CD8-positive, alpha-beta memory T cell (primary cell): ENCODE measurements at regions not wholly inside any gene's neighbourhood (a gene's known extent, or its start where the extent isn't known, plus 50 kb on each side); places are given as distances from the start of the nearest gene placed in this dataset.

Experiments
- CTCF ChIA-PET: fragments of 350-600 bp; sonication (Branson Sonifier 250); formaldehyde crosslinking; loops from one replicate; lab custom pipeline; 2021; ENCODE audit warnings: antibody characterized with exemption; lab: Charles Lee
- POLR2A ChIA-PET: fragments of 350-600 bp; sonication (Branson Sonifier 250); formaldehyde crosslinking; loops from one replicate; lab custom pipeline; 2021; ENCODE audit warnings: antibody characterized with exemption; lab: Charles Lee
- DNase-seq, 5 donors: peaks; one replicate each; pipeline versions ENCODE4 v3.0.0 to v3.0.0-alpha.2; 2020 to 2022; ENCODE audit warnings: mixed read lengths in 1 of 5
- H3K27ac ChIP-seq: one replicate; pipeline ENCODE4 v1.7.0; 2013; ENCODE audit warnings: low read depth, mild to moderate bottlenecking, low read length, moderate library complexity
- H3K27me3 ChIP-seq: 2 replicates; pipeline ENCODE4 v1.7.0; 2013; ENCODE audit warnings: low read length, mild to moderate bottlenecking; ENCODE audit not compliant: insufficient read depth, poor library complexity, severe bottlenecking
- H3K36me3 ChIP-seq: 2 replicates; pipeline ENCODE4 v1.7.0; 2013; ENCODE audit warnings: mild to moderate bottlenecking, low read length, moderate library complexity; ENCODE audit not compliant: insufficient read depth
- H3K4me1 ChIP-seq: 2 replicates; pipeline ENCODE4 v1.7.0; 2013; ENCODE audit warnings: mild to moderate bottlenecking, low read length, moderate library complexity; ENCODE audit not compliant: insufficient read depth
- H3K4me3 ChIP-seq: 2 replicates; pipeline ENCODE4 v1.7.0; 2013; ENCODE audit warnings: mild to moderate bottlenecking, low read length
- H3K9me3 ChIP-seq: 2 replicates; pipeline ENCODE4 v1.7.0; 2013; ENCODE audit warnings: mild to moderate bottlenecking, low read length
- H3K27ac Mint-ChIP-seq, 8 donors: one replicate each; pipeline ENCODE4 v1.8.0; 2020 to 2021; ENCODE audit warnings: mixed read lengths in 8 of 8, mild to moderate bottlenecking in 6 of 8, inconsistent platforms in 3 of 8, moderate library complexity in 3 of 8
- H3K27me3 Mint-ChIP-seq, 2 donors: one replicate each; pipeline ENCODE4 v1.8.0; 2020 to 2021; ENCODE audit warnings: mixed read lengths in 2 of 2, mild to moderate bottlenecking in 1 of 2, moderate library complexity in 1 of 2
- H3K36me3 Mint-ChIP-seq, 3 donors: one replicate each; pipeline ENCODE4 v1.8.0; 2020 to 2021; ENCODE audit warnings: mixed read lengths in 3 of 3, inconsistent platforms in 1 of 3, mild to moderate bottlenecking in 1 of 3
- H3K4me1 Mint-ChIP-seq, 3 donors: one replicate each; pipeline ENCODE4 v1.8.0; 2020 to 2021; ENCODE audit warnings: mixed read lengths in 3 of 3, inconsistent platforms in 1 of 3, mild to moderate bottlenecking in 1 of 3
- H3K4me3 Mint-ChIP-seq, 7 donors: one replicate each; pipeline ENCODE4 v1.8.0; 2020 to 2021; ENCODE audit warnings: mixed read lengths in 7 of 7, mild to moderate bottlenecking in 6 of 7, moderate library complexity in 4 of 7, inconsistent platforms in 2 of 7
- H3K9me3 Mint-ChIP-seq, 5 donors: one replicate each; pipeline ENCODE4 v1.8.0; 2020 to 2022; ENCODE audit warnings: mixed read lengths in 5 of 5, mild to moderate bottlenecking in 3 of 5, moderate library complexity in 2 of 5, inconsistent platforms in 1 of 5

DNA sequence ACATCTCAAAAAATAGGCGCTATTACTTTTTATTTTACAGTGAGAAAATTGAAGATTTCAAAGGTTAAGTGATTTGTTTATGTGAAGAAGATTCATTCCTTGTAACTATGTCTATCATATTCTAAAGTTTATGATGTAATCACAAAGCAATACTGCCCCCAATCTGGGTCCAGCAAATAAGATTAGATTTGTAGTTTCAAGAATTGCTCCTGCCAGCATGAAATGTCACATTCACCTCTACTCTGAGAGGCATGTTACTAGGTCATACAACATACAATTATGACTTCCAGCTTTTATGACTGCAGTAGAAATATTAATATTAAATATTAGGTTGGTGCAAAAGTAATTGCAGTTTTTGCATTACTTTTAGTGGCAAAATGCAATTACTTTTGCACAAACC is 976.2 kb downstream of the FSTL5 start:
- Histone ChIP-seq H3K36me3 (no peaks in the 10 kb centered on the region), H3K4me1 (no peaks in the 10 kb centered on the region), H3K9me3 (no peaks in the 10 kb centered on the region), H3K27me3 (no peaks in the 10 kb centered on the region), H3K27ac (no peak overlapping the region), H3K4me3 (no peak overlapping the region)
- CTCF ChIA-PET: no interaction called here
- Mint-ChIP-seq H3K9me3 (peaks cover 0 to 22% (median 4%) of the 10 kb centered on the region in 5 donors), H3K36me3 (no peaks in the 10 kb centered on the region), H3K4me3 (no peak overlapping the region), H3K4me1 (no peaks in the 10 kb centered on the region), H3K27ac (no peak overlapping the region), H3K27me3 (no peaks in the 10 kb centered on the region)
- DNase-seq: no peak
- POLR2A ChIA-PET: no interaction called here

GRCh38 chr4:161186750-161187149 is 977.0 kb downstream of the FSTL5 start:
- ChIA-PET POLR2A (no interaction called here), CTCF (no interaction called here)
- Mint-ChIP-seq H3K9me3 (peaks cover 0 to 20% (median 4%) of the 10 kb centered on the region in 5 donors), H3K4me3 (no peak overlapping the region), H3K27ac (no peak overlapping the region), H3K27me3 (no peaks in the 10 kb centered on the region), H3K36me3 (no peaks in the 10 kb centered on the region), H3K4me1 (no peaks in the 10 kb centered on the region)
- no peaks in the 10 kb centered on the region for H3K9me3 ChIP-seq
- no peak overlapping the region for H3K4me3 ChIP-seq
- H3K36me3 ChIP-seq: no peaks in the 10 kb centered on the region
- no peaks in the 10 kb centered on the region for H3K4me1 ChIP-seq
- no peak overlapping the region for H3K27ac ChIP-seq
- H3K27me3 ChIP-seq: no peaks in the 10 kb centered on the region
- no peak for DNase-seq

DNA sequence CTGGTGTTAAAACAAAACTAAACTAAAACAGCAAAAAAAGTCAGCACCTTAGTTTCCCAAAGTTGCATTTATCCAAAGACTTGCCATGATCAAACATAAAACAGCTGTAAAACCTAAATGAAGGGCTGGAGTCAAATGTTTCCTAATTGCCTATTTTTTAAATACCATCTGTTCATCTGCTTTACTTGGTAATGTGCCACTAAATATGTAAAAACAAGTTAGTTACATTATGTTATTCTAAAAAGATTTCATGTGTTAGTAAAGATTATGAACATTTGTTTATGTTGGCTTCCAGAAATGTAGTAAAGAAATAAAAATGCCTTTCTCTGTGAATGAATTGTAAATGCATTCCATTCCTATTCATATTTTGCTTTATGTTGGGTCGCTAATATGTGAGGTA is 977.8 kb downstream of the FSTL5 start:
- H3K27ac Mint-ChIP-seq: no peak overlapping the region
- POLR2A ChIA-PET: no interaction called here
- H3K36me3 ChIP-seq: no peaks in the 10 kb centered on the region
- no peak for DNase-seq
- no peaks in the 10 kb centered on the region for H3K27me3 ChIP-seq
- no peak overlapping the region for H3K4me3 Mint-ChIP-seq
- no peak overlapping the region for H3K27ac ChIP-seq
- CTCF ChIA-PET: no interaction called here
- no peaks in the 10 kb centered on the region for H3K36me3 Mint-ChIP-seq
- H3K9me3 Mint-ChIP-seq: peaks cover 2 to 23% (median 5%) of the 10 kb centered on the region in 5 donors
- no peaks in the 10 kb centered on the region for H3K27me3 Mint-ChIP-seq
- H3K9me3 ChIP-seq: no peaks in the 10 kb centered on the region
- no peaks in the 10 kb centered on the region for H3K4me1 Mint-ChIP-seq
- no peak overlapping the region for H3K4me3 ChIP-seq
- H3K4me1 ChIP-seq: no peaks in the 10 kb centered on the region

DNA sequence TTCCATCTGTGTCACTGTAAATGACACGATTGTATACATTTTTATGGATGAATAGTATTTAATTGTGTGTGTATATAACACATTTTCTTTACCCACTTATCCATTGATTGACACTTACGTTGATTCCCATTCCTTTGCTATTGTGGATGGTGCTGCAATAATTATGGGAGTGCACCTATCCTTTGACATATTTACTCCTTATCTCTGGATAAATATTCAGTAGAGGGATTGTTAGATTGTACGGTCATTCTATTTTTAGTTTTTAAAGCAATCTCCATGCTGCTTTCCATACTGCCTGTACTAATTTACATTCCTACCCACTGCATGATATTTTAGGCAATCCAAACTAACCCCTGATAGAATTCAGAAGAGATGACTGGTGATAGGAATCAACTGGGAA is 980.1 kb downstream of the FSTL5 start:
- ChIA-PET CTCF (no interaction called here), POLR2A (no interaction called here)
- Mint-ChIP-seq H3K9me3 (peaks cover 2 to 35% (median 7%) of the 10 kb centered on the region in 5 donors), H3K27ac (no peak overlapping the region), H3K4me3 (no peak overlapping the region), H3K27me3 (no peaks in the 10 kb centered on the region), H3K4me1 (no peaks in the 10 kb centered on the region), H3K36me3 (no peaks in the 10 kb centered on the region)
- no peak overlapping the region for H3K4me3 ChIP-seq
- H3K27ac ChIP-seq: no peak overlapping the region
- no peak for DNase-seq
- H3K9me3 ChIP-seq: no peaks in the 10 kb centered on the region
- no peaks in the 10 kb centered on the region for H3K4me1 ChIP-seq
- H3K27me3 ChIP-seq: no peaks in the 10 kb centered on the region
- H3K36me3 ChIP-seq: no peaks in the 10 kb centered on the region

GRCh38 chr4:161182913-161183312 is 980.9 kb downstream of the FSTL5 start:
- no peaks in the 10 kb centered on the region for H3K4me1 ChIP-seq
- Mint-ChIP-seq H3K36me3 (no peaks in the 10 kb centered on the region), H3K4me3 (no peak overlapping the region), H3K27me3 (no peaks in the 10 kb centered on the region), H3K9me3 (peaks cover 2 to 43% (median 6%) of the 10 kb centered on the region in 5 donors), H3K4me1 (no peaks in the 10 kb centered on the region), H3K27ac (no peak overlapping the region)
- H3K27ac ChIP-seq: no peak overlapping the region
- POLR2A ChIA-PET: no interaction called here
- no peaks in the 10 kb centered on the region for H3K9me3 ChIP-seq
- no peak for DNase-seq
- no peak overlapping the region for H3K4me3 ChIP-seq
- H3K27me3 ChIP-seq: no peaks in the 10 kb centered on the region
- no peaks in the 10 kb centered on the region for H3K36me3 ChIP-seq
- CTCF ChIA-PET: no interaction called here

DNA sequence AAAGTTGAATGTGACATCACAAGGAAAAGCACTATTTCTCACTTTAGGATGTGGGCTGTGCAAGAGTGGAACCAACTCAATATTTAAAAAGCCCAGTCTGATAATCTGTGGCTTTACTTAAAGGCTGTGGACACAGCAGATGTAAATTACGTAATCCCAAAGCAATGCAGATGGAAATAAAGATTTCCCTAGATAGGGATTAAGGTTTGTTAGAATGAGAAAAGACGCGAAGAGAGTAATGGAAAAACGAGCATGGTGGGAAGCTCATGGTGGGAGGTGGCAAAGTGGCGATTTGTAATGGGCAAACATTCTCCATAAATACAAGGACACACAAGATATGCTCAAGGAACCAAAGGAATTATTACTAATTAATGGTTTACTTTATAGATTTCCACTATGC is 985.5 kb downstream of the FSTL5 start:
- H3K4me1 Mint-ChIP-seq: no peaks in the 10 kb centered on the region
- H3K27ac Mint-ChIP-seq: no peak overlapping the region
- H3K9me3 Mint-ChIP-seq: peaks cover 2 to 45% (median 6%) of the 10 kb centered on the region in 5 donors
- POLR2A ChIA-PET: no interaction called here
- no peaks in the 10 kb centered on the region for H3K36me3 Mint-ChIP-seq
- H3K9me3 ChIP-seq: no peaks in the 10 kb centered on the region
- H3K4me3 ChIP-seq: no peak overlapping the region
- DNase-seq: no peak
- no peaks in the 10 kb centered on the region for H3K4me1 ChIP-seq
- H3K36me3 ChIP-seq: no peaks in the 10 kb centered on the region
- H3K27ac ChIP-seq: no peak overlapping the region
- H3K27me3 ChIP-seq: no peaks in the 10 kb centered on the region
- H3K27me3 Mint-ChIP-seq: no peaks in the 10 kb centered on the region
- CTCF ChIA-PET: no interaction called here
- H3K4me3 Mint-ChIP-seq: no peak overlapping the region

DNA sequence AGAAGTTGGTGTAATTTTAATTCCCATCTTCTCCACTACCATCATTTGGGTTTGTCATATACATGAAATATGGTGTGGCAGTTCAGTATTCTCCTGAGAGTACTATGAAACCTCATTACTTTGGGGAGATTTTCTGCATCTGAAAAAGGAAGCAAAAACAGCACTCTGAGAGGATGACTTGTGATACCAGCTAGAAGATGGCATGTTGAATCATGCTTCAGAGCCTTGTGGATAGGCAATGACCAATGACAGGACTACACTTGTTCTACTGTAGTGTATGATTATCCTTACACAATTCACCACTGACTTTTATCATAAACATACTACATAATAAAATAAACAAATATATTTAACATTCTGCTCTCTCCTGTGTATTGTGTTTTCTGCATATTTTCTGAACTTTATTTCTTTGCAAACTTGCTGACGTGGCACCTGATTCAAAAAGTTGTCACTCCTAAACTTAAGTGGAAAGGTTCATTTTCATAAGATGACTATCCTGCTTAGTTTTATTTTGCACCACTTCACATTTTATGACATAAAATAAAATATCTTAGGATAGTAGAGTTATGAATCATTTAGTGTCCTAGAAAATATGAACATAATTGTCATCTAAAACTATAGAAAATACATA is 991.3 kb downstream of the FSTL5 start:
- H3K4me1 Mint-ChIP-seq: no peaks in the 10 kb centered on the region
- no peaks in the 10 kb centered on the region for H3K36me3 Mint-ChIP-seq
- H3K9me3 Mint-ChIP-seq: peaks cover 6 to 36% (median 9%) of the 10 kb centered on the region in 5 donors
- no peak overlapping the region for H3K27ac Mint-ChIP-seq
- ChIA-PET CTCF (no interaction called here), POLR2A (no interaction called here)
- no peak overlapping the region for H3K4me3 Mint-ChIP-seq
- H3K27ac ChIP-seq: no peak overlapping the region
- no peaks in the 10 kb centered on the region for H3K9me3 ChIP-seq
- no peaks in the 10 kb centered on the region for H3K36me3 ChIP-seq
- no peak for DNase-seq
- no peak overlapping the region for H3K4me3 ChIP-seq
- no peaks in the 10 kb centered on the region for H3K27me3 ChIP-seq
- no peaks in the 10 kb centered on the region for H3K4me1 ChIP-seq
- no peaks in the 10 kb centered on the region for H3K27me3 Mint-ChIP-seq

DNA sequence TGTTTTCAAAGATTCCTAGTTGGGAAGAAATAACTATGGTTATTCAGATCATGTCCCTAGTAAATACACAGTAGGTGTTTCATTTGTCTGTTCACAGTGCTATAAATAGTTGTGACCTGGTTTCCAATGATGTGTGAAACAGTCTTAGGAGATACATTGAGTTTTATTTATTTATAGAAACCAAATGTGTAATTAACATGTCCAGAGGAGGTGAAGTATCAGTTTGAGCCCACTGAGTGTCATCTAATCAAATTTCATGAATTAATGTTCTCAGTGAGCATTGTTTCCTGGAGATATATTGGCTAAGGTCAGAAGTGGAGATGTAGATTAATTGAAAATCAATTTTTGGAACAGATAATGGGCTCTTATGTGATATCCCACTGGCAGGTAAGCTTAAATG is 996.3 kb downstream of the FSTL5 start:
- Histone ChIP-seq H3K27me3 (no peaks in the 10 kb centered on the region), H3K36me3 (no peaks in the 10 kb centered on the region), H3K4me3 (no peak overlapping the region), H3K9me3 (no peaks in the 10 kb centered on the region), H3K4me1 (no peaks in the 10 kb centered on the region), H3K27ac (no peak overlapping the region)
- no peaks in the 10 kb centered on the region for H3K4me1 Mint-ChIP-seq
- no peak overlapping the region for H3K27ac Mint-ChIP-seq
- POLR2A ChIA-PET: no interaction called here
- H3K4me3 Mint-ChIP-seq: no peak overlapping the region
- no peak for DNase-seq
- CTCF ChIA-PET: no interaction called here
- peaks cover 9 to 39% (median 15%) of the 10 kb centered on the region in 5 donors for H3K9me3 Mint-ChIP-seq
- H3K36me3 Mint-ChIP-seq: no peaks in the 10 kb centered on the region
- H3K27me3 Mint-ChIP-seq: no peaks in the 10 kb centered on the region
